Sigmoid colon (tissue), 6 donors: ENCODE measurements at regions not wholly inside any gene's neighbourhood (a gene's known extent, or its start where the extent isn't known, plus 50 kb on each side); places are given as distances from the start of the nearest gene placed in this dataset.
A peak's percentile ranks its signal among the peaks of the same experiment; 100 is the strongest.

ENCODE experiments used
- DNase-seq: peaks from one replicate; pipeline ENCODE4 v3.0.0-alpha.2; 2019
- H3K27ac ChIP-seq, 4 donors: fragments of 200-600 bp; sonication (generic); one replicate each; pipeline ENCODE4 v1.5.1; 2016 to 2019; ENCODE audit warnings: mild to moderate bottlenecking in 1 of 4
- H3K27me3 ChIP-seq, 3 donors: fragments of 200-600 bp; sonication (generic); one replicate each; pipeline ENCODE4 v1.5.1; 2019; ENCODE audit warnings: mild to moderate bottlenecking in 1 of 3
- H3K36me3 ChIP-seq, 4 donors: fragments of 200-600 bp; sonication (generic); one replicate each; pipeline ENCODE4 v1.5.1; 2016 to 2019
- H3K4me1 ChIP-seq, 4 donors: fragments of 200-600 bp; sonication (generic); one replicate each; pipeline ENCODE4 v1.5.1; 2017 to 2019
- H3K4me3 ChIP-seq, 4 donors: fragments of 200-600 bp; sonication (generic); one replicate each; pipeline ENCODE4 v1.5.1; 2017 to 2019; ENCODE audit warnings: mild to moderate bottlenecking in 2 of 4, moderate library complexity in 1 of 4
- H3K9me3 ChIP-seq, 4 donors: fragments of 200-600 bp in 3 of 4; sonication (generic) in 3 of 4; one replicate each; pipeline versions ENCODE4 v1.5.1 to v1.6.1; 2013 to 2019
- CTCF ChIP-seq, 4 experiments: fragments of 450-650 bp in 3 of 4; fragments of 200-600 bp in 1 of 4; IDR thresholded peaks; one replicate each; pipeline ENCODE4 v1.5.1; 2016 to 2019; ENCODE audit warnings: antibody characterized with exemption in 4 of 4, mild to moderate bottlenecking in 3 of 4, moderate library complexity in 2 of 4
- EP300 ChIP-seq, 4 donors: sonication (generic); formaldehyde crosslinking; IDR thresholded peaks; one replicate each; pipeline ENCODE4 v1.6.1; 2017; ENCODE audit warnings: antibody characterized with exemption in 4 of 4
- POLR2A ChIP-seq, 2 donors: fragments of 450-650 bp; IDR thresholded peaks; one replicate each; pipeline ENCODE4 v1.6.1; 2016; ENCODE audit warnings: antibody characterized with exemption in 2 of 2, mild to moderate bottlenecking in 2 of 2, moderate library complexity in 2 of 2
- POLR2AphosphoS5 ChIP-seq, 4 donors: sonication (generic); formaldehyde crosslinking; IDR thresholded peaks; one replicate each; pipeline ENCODE4 v1.6.1; 2017; ENCODE audit warnings: antibody characterized with exemption in 4 of 4
- WGBS, 2 donors: extraction: QIAGEN DNeasy Blood & Tissue Kit; methylation state at CpG; one replicate each; pipeline ENCODE4 v1.1.7; 2013; 5-methylcytosine and 5-hydroxymethylcytosine counted together
- intact Hi-C: fragments of 100-400 bp; cut with DNase I; formaldehyde crosslinking; loops from one replicate; pipeline ENCODE4 v1.15.1; 2023
- donor health status: healthy with polysubstance abuse.
- donor health status: healthy.

DNA sequence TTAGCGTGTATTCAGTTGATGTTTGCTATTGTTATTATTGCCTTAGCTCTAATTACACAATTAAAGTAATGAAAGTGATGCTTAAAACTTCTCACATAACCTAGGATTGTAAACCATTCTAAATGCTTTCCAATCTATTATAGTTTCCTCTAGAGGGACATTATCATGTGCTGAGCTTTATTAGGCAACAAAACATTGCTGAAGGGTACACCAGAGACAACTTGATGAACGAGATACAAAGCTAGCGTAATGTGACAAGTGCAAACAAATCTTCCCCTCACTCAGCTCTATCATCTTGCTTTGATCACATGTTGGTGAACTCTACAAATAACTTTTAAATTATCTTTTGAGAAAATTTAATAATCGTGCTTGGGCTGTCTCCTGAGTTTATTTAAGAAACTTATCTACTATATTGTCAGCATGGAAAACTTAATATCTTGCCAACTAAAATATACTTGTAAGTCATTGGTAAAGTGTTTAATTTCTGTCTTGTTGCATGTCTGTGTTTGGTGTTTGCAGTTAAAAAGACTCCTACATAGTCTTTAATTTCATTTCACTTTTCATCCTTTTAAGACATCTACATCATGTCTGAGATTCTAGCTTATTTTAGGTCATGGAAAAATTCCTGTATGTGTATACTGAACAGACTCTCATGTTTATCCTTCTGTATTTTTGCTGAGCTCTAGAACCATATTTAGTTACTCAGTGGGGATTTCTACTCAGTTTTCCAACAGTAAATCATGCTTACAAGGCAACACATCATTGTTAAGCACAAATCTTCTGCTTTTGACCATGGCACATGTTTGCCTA, 104.2 kb upstream of the ADAMTS5 start:
- no peaks in the 10 kb centered on the region for H3K36me3 ChIP-seq
- H3K27me3 ChIP-seq, result no peaks in the 10 kb centered on the region
- no peaks in the 10 kb centered on the region for H3K9me3 ChIP-seq
- no peak for DNase-seq
- TF ChIP-seq EP300 (IDR thresholded peaks at IDR 0.05) (no peak), POLR2AphosphoS5 (IDR thresholded peaks at IDR 0.05) (peak in 1 of 4 donors; percentile 42)
- WGBS, 2 donors, result 58 to 61% methylated on average over 4 of the region's 4 CpGs
- H3K27ac ChIP-seq, result peak overlapping the region in 3 of 4 donors; percentile 10 to 60 (median 33)
- intact Hi-C loops, result no loop called here
- H3K4me3 ChIP-seq, result no peak overlapping the region
- H3K4me1 ChIP-seq, result peaks cover 0 to 18% (median 14%) of the 10 kb centered on the region in 4 donors

DNA sequence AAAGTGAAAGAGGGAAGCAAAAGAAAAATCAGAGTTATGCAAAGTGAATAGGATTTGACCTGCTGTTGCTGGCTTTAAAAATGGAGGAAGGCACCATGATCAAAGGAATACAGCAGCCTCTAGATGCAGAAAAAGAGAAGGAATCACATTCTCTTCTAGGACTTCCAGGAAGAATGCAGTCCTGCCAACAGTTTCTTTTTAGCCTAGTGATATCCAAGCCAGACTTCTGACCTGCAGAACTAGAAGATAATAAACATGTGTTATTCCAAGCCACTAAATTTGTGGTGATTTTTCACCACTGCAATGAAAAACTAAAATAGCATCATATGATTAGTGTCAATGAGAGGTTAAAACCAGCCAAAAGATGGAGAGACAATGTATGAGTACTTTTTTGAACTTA, 101.9 kb upstream of the ADAMTS5 start:
- no peaks in the 10 kb centered on the region for H3K36me3 ChIP-seq
- no peak for DNase-seq
- no peak overlapping the region for H3K4me3 ChIP-seq
- no peak for TF ChIP-seq EP300 (IDR thresholded peaks at IDR 0.05)
- no peak for TF ChIP-seq CTCF (IDR thresholded peaks at IDR 0.05)
- no peak for TF ChIP-seq POLR2A (IDR thresholded peaks at IDR 0.05)
- TF ChIP-seq POLR2AphosphoS5 (IDR thresholded peaks at IDR 0.05), result no peak
- H3K9me3 ChIP-seq, result no peaks in the 10 kb centered on the region
- intact Hi-C loops, result no loop called here
- H3K27ac ChIP-seq, result peak overlapping the region in 1 of 4 donors; percentile 10
- peaks cover 0 to 18% (median 14%) of the 10 kb centered on the region in 4 donors for H3K4me1 ChIP-seq
- H3K27me3 ChIP-seq, result no peaks in the 10 kb centered on the region

DNA sequence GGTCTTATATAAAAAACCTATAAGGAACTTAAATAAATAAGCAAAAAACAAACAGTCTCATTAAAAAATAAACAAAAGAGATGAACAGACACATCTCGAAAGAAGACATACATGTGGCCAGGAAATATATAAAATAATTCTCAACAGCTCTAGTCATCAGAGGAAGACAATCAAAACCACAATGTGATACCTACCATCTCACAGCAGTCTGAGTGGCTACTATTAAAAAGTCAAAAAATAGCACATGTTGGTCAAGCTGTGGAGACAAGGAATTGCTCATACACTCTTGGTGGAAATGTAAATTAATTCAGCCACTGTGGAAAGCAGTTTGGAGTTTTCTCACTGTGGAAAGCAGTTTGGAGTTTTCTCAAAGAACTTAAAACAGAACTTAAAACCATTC, 100.3 kb upstream of the ADAMTS5 start:
- intact Hi-C loops, result no loop called here
- Histone ChIP-seq H3K27ac (no peak overlapping the region), H3K9me3 (no peaks in the 10 kb centered on the region), H3K27me3 (no peaks in the 10 kb centered on the region), H3K36me3 (no peaks in the 10 kb centered on the region), H3K4me3 (no peak overlapping the region), H3K4me1 (peaks cover 0 to 19% (median 16%) of the 10 kb centered on the region in 4 donors)
- 80 to 83% methylated on average over 1 of the region's 1 CpG for WGBS, 2 donors
- TF ChIP-seq EP300 (IDR thresholded peaks at IDR 0.05) (no peak), CTCF (IDR thresholded peaks at IDR 0.05) (no peak), POLR2AphosphoS5 (IDR thresholded peaks at IDR 0.05) (no peak)
- no peak for DNase-seq

DNA sequence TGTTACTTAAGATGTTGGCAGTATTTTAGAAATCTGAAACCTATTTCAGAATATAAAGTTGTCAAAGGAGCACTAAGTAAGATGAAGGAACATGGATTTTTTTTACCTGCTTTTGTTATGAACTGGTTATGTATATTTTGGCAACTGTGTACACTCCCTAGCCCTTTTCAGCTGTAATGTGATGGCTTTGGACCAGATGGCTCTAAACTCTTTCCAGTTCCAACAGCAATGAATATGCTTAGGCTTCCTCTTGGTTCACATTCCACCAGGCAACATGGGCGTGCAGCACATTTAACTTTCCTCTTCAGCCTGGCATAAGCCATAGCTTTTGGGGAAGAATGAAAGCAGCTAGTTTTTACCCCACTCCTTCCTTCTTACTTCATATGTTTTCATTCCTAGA, 95.6 kb upstream of the ADAMTS5 start:
- Histone ChIP-seq H3K9me3 (no peaks in the 10 kb centered on the region), H3K27me3 (no peaks in the 10 kb centered on the region), H3K27ac (no peak overlapping the region), H3K4me3 (no peak overlapping the region), H3K4me1 (peaks cover 0 to 7% (median 3%) of the 10 kb centered on the region in 4 donors), H3K36me3 (no peaks in the 10 kb centered on the region)
- TF ChIP-seq POLR2AphosphoS5 (IDR thresholded peaks at IDR 0.05) (no peak), EP300 (IDR thresholded peaks at IDR 0.05) (no peak), POLR2A (IDR thresholded peaks at IDR 0.05) (no peak), CTCF (IDR thresholded peaks at IDR 0.05) (no peak)
- no peak for DNase-seq
- 82 to 92% methylated on average over 1 of the region's 1 CpG for WGBS, 2 donors
- intact Hi-C loops, result no loop called here

GRCh38 chr21:27061770-27062169, 94.9 kb upstream of the ADAMTS5 start:
- intact Hi-C loops, result no loop called here
- TF ChIP-seq EP300 (IDR thresholded peaks at IDR 0.05), result no peak
- TF ChIP-seq POLR2AphosphoS5 (IDR thresholded peaks at IDR 0.05), result no peak
- no peak for TF ChIP-seq CTCF (IDR thresholded peaks at IDR 0.05)
- TF ChIP-seq POLR2A (IDR thresholded peaks at IDR 0.05), result no peak
- Histone ChIP-seq H3K27me3 (no peaks in the 10 kb centered on the region), H3K4me3 (no peak overlapping the region), H3K27ac (no peak overlapping the region), H3K4me1 (peaks cover 0 to 7% (median 3%) of the 10 kb centered on the region in 4 donors), H3K9me3 (no peaks in the 10 kb centered on the region), H3K36me3 (no peaks in the 10 kb centered on the region)
- DNase-seq, result no peak
